ENCODE measurements at regions not wholly inside any gene's neighbourhood (a gene's known extent, or its start where the extent isn't known, plus 50 kb on each side); places are given as distances from the start of the nearest gene placed in this dataset.

- TF ChIP-seq POLR2A (IDR thresholded peaks at IDR 0.05) (no peak), CTCF (IDR thresholded peaks at IDR 0.05 in 4 of 5, conservative IDR thresholded peaks at IDR 0.05 in 1 of 5) (no peak)
Measured at GRCh38 chr4:11590132-11590531, 161.4 kb upstream of the HS3ST1 start.
